Mesenchymal stem cell (in vitro differentiated cells and primary cell): ENCODE measurements at regions not wholly inside any gene's neighbourhood (a gene's known extent, or its start where the extent isn't known, plus 50 kb on each side); places are given as distances from the start of the nearest gene placed in this dataset.

Experiments used
- DNase-seq: peaks from one replicate; pipeline ENCODE4 v3.0.0-alpha.2; 2013
- H2AFZ ChIP-seq: one replicate; pipeline ENCODE4 v1.6.1; 2013; ENCODE audit warnings: low read depth, mild to moderate bottlenecking, control low read depth, inconsistent platforms, low read length, moderate library complexity
- H2AK5ac ChIP-seq: 2 replicates; pipeline ENCODE4 v1.6.1; 2013; ENCODE audit warnings: low read length, moderate library complexity, mild to moderate bottlenecking, inconsistent platforms; ENCODE audit not compliant: severe bottlenecking
- H2BK120ac ChIP-seq: one replicate; pipeline ENCODE4 v1.6.1; 2013; ENCODE audit warnings: low read depth, mild to moderate bottlenecking, inconsistent platforms, low read length, moderate library complexity
- H2BK12ac ChIP-seq, 2 experiments: one replicate each; pipeline ENCODE4 v1.6.1; 2013; ENCODE audit warnings: inconsistent platforms in 2 of 2, low read length in 2 of 2, mild to moderate bottlenecking in 2 of 2, moderate library complexity in 2 of 2, control low read depth in 1 of 2
- H2BK15ac ChIP-seq: one replicate; pipeline ENCODE4 v1.6.1; 2013; ENCODE audit warnings: mild to moderate bottlenecking, low read depth, inconsistent platforms; ENCODE audit not compliant: poor library complexity, severe bottlenecking
- H2BK5ac ChIP-seq: 2 replicates; pipeline ENCODE4 v1.6.1; 2013; ENCODE audit warnings: low read depth, mild to moderate bottlenecking, low read length, control low read depth, inconsistent platforms; ENCODE audit not compliant: poor library complexity, severe bottlenecking
- H3K14ac ChIP-seq, 2 experiments: one replicate each; pipeline ENCODE4 v1.6.1; 2013; ENCODE audit warnings: inconsistent platforms in 2 of 2, low read length in 2 of 2, control low read depth in 1 of 2, mild to moderate bottlenecking in 1 of 2, moderate library complexity in 1 of 2
- H3K18ac ChIP-seq, 2 experiments: one replicate each; pipeline ENCODE4 v1.6.1; 2013; ENCODE audit warnings: inconsistent platforms in 2 of 2, low read length in 2 of 2, control low read depth in 1 of 2, low read depth in 1 of 2, mild to moderate bottlenecking in 1 of 2
- H3K23ac ChIP-seq, 2 experiments: one replicate each; pipeline ENCODE4 v1.6.1; 2013; ENCODE audit warnings: inconsistent platforms in 2 of 2, low read length in 2 of 2, mild to moderate bottlenecking in 2 of 2, moderate library complexity in 2 of 2, control low read depth in 1 of 2
- H3K27ac ChIP-seq: 2 replicates; pipeline ENCODE4 v1.5.1; 2013; ENCODE audit warnings: mild to moderate bottlenecking, moderate library complexity, low read length, control low read depth, inconsistent platforms; ENCODE audit not compliant: poor library complexity, severe bottlenecking
- H3K27me3 ChIP-seq, 2 experiments: 2 replicates each; pipeline versions ENCODE4 v1.6.1 to v1.7.0; 2013; ENCODE audit warnings: low read length in 2 of 2, mild to moderate bottlenecking in 2 of 2, moderate library complexity in 2 of 2, control low read depth in 1 of 2, inconsistent platforms in 1 of 2; ENCODE audit not compliant: control insufficient read depth in 1 of 2, insufficient read depth in 1 of 2
- H3K36me3 ChIP-seq, 2 experiments: 2 replicates each; pipeline versions ENCODE4 v1.6.1 to v1.7.0; 2013; ENCODE audit warnings: low read length in 2 of 2, control low read depth in 1 of 2, inconsistent platforms in 1 of 2, low read depth in 1 of 2, mild to moderate bottlenecking in 1 of 2; ENCODE audit not compliant: insufficient read depth in 2 of 2, control insufficient read depth in 1 of 2
- H3K4ac ChIP-seq, 2 experiments: one replicate each; pipeline ENCODE4 v1.6.1; 2013; ENCODE audit warnings: inconsistent platforms in 2 of 2, low read length in 2 of 2, mild to moderate bottlenecking in 2 of 2, moderate library complexity in 2 of 2, control low read depth in 1 of 2, low read depth in 1 of 2
- H3K4me1 ChIP-seq: 2 replicates; pipeline ENCODE4 v1.6.1; 2013; ENCODE audit warnings: low read depth, low read length, control low read depth; ENCODE audit not compliant: control insufficient read depth, insufficient read depth
- H3K4me2 ChIP-seq: 2 replicates; pipeline ENCODE4 v1.6.1; 2013; ENCODE audit warnings: low read length, mild to moderate bottlenecking, inconsistent platforms; ENCODE audit not compliant: poor library complexity, severe bottlenecking
- H3K4me3 ChIP-seq, 2 experiments: 2 replicates each; pipeline versions ENCODE4 v1.5.1 to v1.7.0; 2013; ENCODE audit warnings: low read length in 2 of 2, mild to moderate bottlenecking in 2 of 2, control low read depth in 1 of 2, low read depth in 1 of 2; ENCODE audit not compliant: insufficient read depth in 1 of 2
- H3K79me1 ChIP-seq: replicated peaks from 2 replicates; pipeline ENCODE4 v1.6.1; 2013; ENCODE audit warnings: mild to moderate bottlenecking, control low read depth, low read length, inconsistent platforms; ENCODE audit not compliant: poor library complexity, severe bottlenecking
- H3K9ac ChIP-seq: 2 replicates; pipeline ENCODE4 v1.7.0; 2013; ENCODE audit warnings: mild to moderate bottlenecking, low read length, moderate library complexity
- H3K9me3 ChIP-seq: 2 replicates; pipeline ENCODE4 v1.7.0; 2013; ENCODE audit warnings: mild to moderate bottlenecking, low read length; ENCODE audit not compliant: control insufficient read depth
- H4K8ac ChIP-seq: one replicate; pipeline ENCODE4 v1.6.1; 2013; ENCODE audit warnings: inconsistent platforms, mild to moderate bottlenecking, low read length, moderate library complexity
- H4K91ac ChIP-seq: one replicate; pipeline ENCODE4 v1.6.1; 2013; ENCODE audit warnings: mild to moderate bottlenecking, low read length, inconsistent platforms
- WGBS: methylation state at CpG from one replicate; pipeline ENCODE4 v1.1.7; 2013; ENCODE audit warnings: mixed read lengths; 5-methylcytosine and 5-hydroxymethylcytosine counted together

DNA sequence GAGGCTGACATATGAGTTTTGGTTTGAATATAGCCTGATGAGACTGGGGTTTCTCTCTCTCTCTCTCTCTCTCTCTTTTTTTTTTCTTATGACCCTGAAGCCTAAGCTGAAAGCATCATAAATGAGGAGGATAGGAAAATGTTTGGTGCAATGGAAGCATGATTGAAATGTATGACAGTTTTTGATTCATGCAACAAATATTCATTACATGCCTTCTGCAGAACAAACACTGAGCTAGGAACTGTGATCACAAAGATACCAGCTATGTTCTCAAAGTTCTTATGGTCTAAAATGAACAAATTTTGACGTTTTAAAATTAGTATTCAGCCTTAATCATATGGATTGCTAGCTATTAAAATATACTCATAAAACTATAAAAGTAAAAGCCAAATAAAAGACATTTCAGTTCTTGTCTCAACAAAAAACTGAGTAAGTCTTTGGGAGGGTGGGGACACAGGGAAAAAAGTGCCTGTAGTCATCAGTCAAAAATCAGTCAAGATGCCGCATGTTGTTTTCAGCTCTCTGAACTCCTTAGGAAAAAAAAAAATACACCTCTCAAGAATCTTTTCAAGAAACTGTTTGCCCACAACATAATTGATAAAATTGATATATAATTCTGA is 57.2 kb downstream of the NKX6-1 start:
- Histone ChIP-seq H3K9me3 (no peaks in the 10 kb centered on the region), H3K4me1 (no peaks in the 10 kb centered on the region), H2BK15ac (no peak overlapping the region), H4K91ac (no peak overlapping the region), H3K4me3 (no peak overlapping the region), H3K18ac (no peak overlapping the region), H4K8ac (no peak overlapping the region), H3K14ac (no peak overlapping the region), H2AK5ac (no peak overlapping the region), H3K27ac (no peak overlapping the region), H2BK120ac (no peak overlapping the region), H3K23ac (no peak overlapping the region), H3K9ac (no peak overlapping the region), H2AFZ (no peak overlapping the region), H2BK5ac (no peak overlapping the region), H3K4me2 (no peak overlapping the region), H3K36me3 (no peaks in the 10 kb centered on the region), H3K79me1 (no peaks in the 10 kb centered on the region), H3K4ac (no peak overlapping the region), H3K27me3 (peaks cover 0 to 21% of the 10 kb centered on the region in 2 experiments), H2BK12ac (no peak overlapping the region)
- DNase-seq = no peak
- WGBS = no CpG with 5 or more reads among the region's 2 CpGs

DNA sequence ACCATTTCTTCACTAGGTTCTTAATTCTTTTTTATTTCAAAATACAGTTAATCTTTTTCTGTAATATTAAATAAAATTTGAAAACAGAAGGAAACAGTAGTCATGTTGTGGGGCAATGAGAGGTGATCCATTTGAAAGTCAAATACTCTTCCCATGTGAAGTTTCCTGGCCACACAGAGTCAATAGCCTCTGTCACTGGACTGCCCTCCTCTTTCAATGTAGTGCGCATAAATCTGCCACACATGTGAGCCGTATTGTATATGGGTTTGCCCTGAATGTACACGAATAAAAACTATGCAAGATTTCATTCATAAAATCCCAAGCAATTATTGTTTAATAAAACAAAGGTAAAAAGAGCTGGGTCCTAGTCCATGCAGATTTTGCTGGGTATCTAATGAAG is 59.1 kb downstream of the NKX6-1 start:
- Histone ChIP-seq H2BK5ac (no peak overlapping the region), H3K4me1 (no peaks in the 10 kb centered on the region), H3K27me3 (peaks cover 0 to 13% of the 10 kb centered on the region in 2 experiments), H3K9ac (no peak overlapping the region), H2AK5ac (no peak overlapping the region), H3K18ac (no peak overlapping the region), H3K79me1 (no peaks in the 10 kb centered on the region), H2BK120ac (no peak overlapping the region), H3K4me3 (no peak overlapping the region), H3K36me3 (no peaks in the 10 kb centered on the region), H3K4ac (no peak overlapping the region), H3K14ac (no peak overlapping the region), H2BK15ac (no peak overlapping the region), H4K8ac (no peak overlapping the region), H3K4me2 (no peak overlapping the region), H3K9me3 (no peaks in the 10 kb centered on the region), H4K91ac (no peak overlapping the region), H2AFZ (no peak overlapping the region), H3K27ac (no peak overlapping the region), H2BK12ac (no peak overlapping the region), H3K23ac (no peak overlapping the region)
- no peak for DNase-seq
- WGBS = 100% methylated on average over 2 of the region's 3 CpGs

DNA sequence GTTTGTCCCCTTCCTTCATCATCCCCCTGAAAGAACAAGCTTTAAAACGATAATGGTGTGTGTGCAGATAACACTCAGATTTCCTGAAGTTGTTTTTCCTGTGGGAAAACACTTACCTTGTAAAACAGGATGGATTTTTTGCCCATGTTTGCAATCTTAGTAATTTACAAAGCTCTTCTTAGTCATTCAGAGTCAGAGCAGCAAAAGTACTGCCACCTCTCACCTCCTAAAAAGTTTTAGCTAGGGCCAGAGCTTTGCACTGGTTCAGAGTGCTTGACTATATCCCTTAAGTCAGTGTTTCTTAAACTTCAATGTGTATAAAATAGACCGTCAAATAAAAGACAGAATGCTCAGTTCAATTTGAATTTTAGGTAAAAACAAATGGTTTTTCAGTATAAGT is 62.3 kb downstream of the NKX6-1 start:
- WGBS = 40% methylated on average over 1 of the region's 2 CpGs
- Histone ChIP-seq H3K9ac (no peak overlapping the region), H3K4me2 (no peak overlapping the region), H3K4me1 (no peaks in the 10 kb centered on the region), H3K9me3 (no peaks in the 10 kb centered on the region), H2BK5ac (no peak overlapping the region), H2BK120ac (no peak overlapping the region), H4K8ac (no peak overlapping the region), H3K27me3 (peaks cover 0 to 13% of the 10 kb centered on the region in 2 experiments), H2BK15ac (no peak overlapping the region), H3K14ac (no peak overlapping the region), H2AFZ (no peak overlapping the region), H4K91ac (no peak overlapping the region), H3K4ac (no peak overlapping the region), H2BK12ac (no peak overlapping the region), H3K23ac (no peak overlapping the region), H2AK5ac (no peak overlapping the region), H3K36me3 (no peaks in the 10 kb centered on the region), H3K4me3 (no peak overlapping the region), H3K27ac (no peak overlapping the region), H3K18ac (no peak overlapping the region), H3K79me1 (no peaks in the 10 kb centered on the region)
- no peak for DNase-seq

DNA sequence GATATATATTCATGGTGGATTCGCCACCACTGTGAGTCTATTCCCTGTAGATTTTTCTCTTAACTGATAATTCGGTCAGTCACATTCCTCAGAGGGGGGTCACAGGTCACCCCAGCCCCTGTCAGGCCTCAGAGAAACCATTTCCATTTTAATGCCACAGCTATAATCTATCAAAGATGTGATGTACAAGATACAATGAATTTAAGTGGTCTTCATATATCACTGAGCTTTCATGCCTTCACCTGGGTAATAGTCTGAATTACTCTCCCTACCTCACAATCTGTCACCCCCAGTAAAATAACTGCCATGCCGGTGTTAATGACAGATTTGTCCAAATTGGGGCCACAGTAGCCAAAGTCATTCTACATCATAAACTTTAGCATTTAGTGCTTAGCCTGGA is 64.7 kb downstream of the NKX6-1 start:
- WGBS = 67% methylated on average over 3 of the region's 3 CpGs

More for the DNA sequence above, 64.7 kb downstream of the NKX6-1 start:
- Histone ChIP-seq H3K14ac (no peak overlapping the region), H3K4me3 (no peak overlapping the region), H4K8ac (no peak overlapping the region), H3K9ac (no peak overlapping the region), H2BK15ac (no peak overlapping the region), H2BK120ac (no peak overlapping the region), H3K4me2 (no peak overlapping the region), H3K27ac (no peak overlapping the region), H2AFZ (no peak overlapping the region), H3K9me3 (no peaks in the 10 kb centered on the region), H3K36me3 (no peaks in the 10 kb centered on the region), H2BK5ac (no peak overlapping the region), H4K91ac (no peak overlapping the region), H3K4me1 (no peaks in the 10 kb centered on the region), H3K18ac (no peak overlapping the region), H3K79me1 (no peaks in the 10 kb centered on the region), H3K23ac (no peak overlapping the region), H2AK5ac (no peak overlapping the region), H3K27me3 (peaks cover 0 to 9% of the 10 kb centered on the region in 2 experiments), H2BK12ac (no peak overlapping the region), H3K4ac (no peak overlapping the region)
- DNase-seq = no peak
